Ascending aorta (tissue), 2 donors: ENCODE measurements at regions not wholly inside any gene's neighbourhood (a gene's known extent, or its start where the extent isn't known, plus 50 kb on each side); places are given as distances from the start of the nearest gene placed in this dataset.

Experiments used
- DNase-seq, 2 donors: peaks; one replicate each; pipeline ENCODE4 v3.0.0-alpha.2; 2019; ENCODE audit warnings: low spot score in 2 of 2
- H3K27ac ChIP-seq, 2 donors: fragments of 200-600 bp; sonication (generic); one replicate each; pipeline ENCODE4 v1.5.1; 2016 to 2017; ENCODE audit warnings: mild to moderate bottlenecking in 1 of 2
- H3K27me3 ChIP-seq: fragments of 200-600 bp; sonication (generic); one replicate; pipeline ENCODE4 v1.5.1; 2017
- H3K36me3 ChIP-seq, 2 donors: fragments of 200-600 bp; sonication (generic); one replicate each; pipeline ENCODE4 v1.5.1; 2016
- H3K4me1 ChIP-seq, 2 donors: fragments of 200-600 bp; sonication (generic); one replicate each; pipeline ENCODE4 v1.5.1; 2016 to 2017; ENCODE audit warnings: mild to moderate bottlenecking in 1 of 2
- H3K4me3 ChIP-seq, 2 donors: fragments of 200-600 bp; sonication (generic); one replicate each; pipeline ENCODE4 v1.5.1; 2016 to 2017; ENCODE audit warnings: mild to moderate bottlenecking in 1 of 2
- H3K9me3 ChIP-seq, 2 donors: fragments of 200-600 bp; sonication (generic); one replicate each; pipeline ENCODE4 v1.5.1; 2016
- CTCF ChIP-seq, 3 experiments: fragments of 200-600 bp in 2 of 3; fragments of 450-650 bp in 1 of 3; sonication (generic) in 2 of 3; IDR thresholded peaks; one replicate each; pipeline ENCODE4 v1.5.1; 2016 to 2019; ENCODE audit warnings: antibody characterized with exemption in 3 of 3, mild to moderate bottlenecking in 1 of 3, moderate library complexity in 1 of 3
- intact Hi-C: fragments of 100-400 bp; cut with DNase I; formaldehyde crosslinking; loops from one replicate; pipeline ENCODE4 v1.15.1; 2023

- no peak for TF ChIP-seq CTCF (IDR thresholded peaks at IDR 0.05)
- no peaks in the 10 kb centered on the region for H3K36me3 ChIP-seq
- H3K9me3 ChIP-seq, result no peaks in the 10 kb centered on the region
- intact Hi-C loops, result loop anchor here (10.0 kb wide), 1 partner anchor 191 kb away; the partner anchor contains the start of gene GCSH
- H3K27me3 ChIP-seq, result no peaks in the 10 kb centered on the region
- DNase-seq, result no peak
- no peak overlapping the region for H3K4me3 ChIP-seq
- H3K27ac ChIP-seq, result no peak overlapping the region
- peaks cover 9% of the 10 kb centered on the region in 2 donors for H3K4me1 ChIP-seq
Measured at GRCh38 chr16:80903616-80904015, 99.2 kb upstream of the CDYL2 start.

- DNase-seq, result no peak
- H3K27me3 ChIP-seq, result no peaks in the 10 kb centered on the region
- no peaks in the 10 kb centered on the region for H3K36me3 ChIP-seq
- no peaks in the 10 kb centered on the region for H3K9me3 ChIP-seq
- no peak for TF ChIP-seq CTCF (IDR thresholded peaks at IDR 0.05)
- H3K27ac ChIP-seq, result no peak overlapping the region
- H3K4me1 ChIP-seq, result peaks cover 9% of the 10 kb centered on the region in 2 donors
- H3K4me3 ChIP-seq, result no peak overlapping the region
- intact Hi-C loops, result loop anchor here (10.0 kb wide), 1 partner anchor 192 kb away; the partner anchor contains the start of gene GCSH
Measured at GRCh38 chr16:80902306-80903110, 98.1 kb upstream of the CDYL2 start.

GRCh38 chr16:80900593-80900954 is 96.2 kb upstream of the CDYL2 start:
- peak overlapping the region; percentile 76 to 77 for H3K27ac ChIP-seq
- TF ChIP-seq CTCF (IDR thresholded peaks at IDR 0.05), result no peak
- no peaks in the 10 kb centered on the region for H3K9me3 ChIP-seq
- H3K36me3 ChIP-seq, result no peaks in the 10 kb centered on the region
- peaks cover 9% of the 10 kb centered on the region in 2 donors for H3K4me1 ChIP-seq
- H3K27me3 ChIP-seq, result no peaks in the 10 kb centered on the region
- peak overlapping the region in 1 of 2 donors; percentile 38 for H3K4me3 ChIP-seq
- intact Hi-C loops, result loop anchor here (1.0 to 10.0 kb wide), 3 partner anchors 32 to 194 kb away; partner anchors contain the start of genes CENPN and GCSH
- no peak for DNase-seq

GRCh38 chr16:80899809-80900592 is 95.6 kb upstream of the CDYL2 start:
- Histone ChIP-seq H3K36me3 (no peaks in the 10 kb centered on the region), H3K27ac (peak overlapping the region; percentile 76 to 77), H3K9me3 (no peaks in the 10 kb centered on the region), H3K4me3 (peak overlapping the region in 1 of 2 donors; percentile 38), H3K4me1 (peaks cover 9% of the 10 kb centered on the region in 2 donors), H3K27me3 (no peaks in the 10 kb centered on the region)
- TF ChIP-seq CTCF (IDR thresholded peaks at IDR 0.05), result no peak
- intact Hi-C loops, result loop anchor here (1.0 to 10.0 kb wide), 3 partner anchors 32 to 195 kb away; partner anchors contain the start of genes CENPN and GCSH
- peak; percentile 77 to 96 for DNase-seq

- Histone ChIP-seq H3K36me3 (no peaks in the 10 kb centered on the region), H3K9me3 (no peaks in the 10 kb centered on the region), H3K4me3 (no peak overlapping the region), H3K27me3 (no peaks in the 10 kb centered on the region), H3K4me1 (peaks cover 9% of the 10 kb centered on the region in 2 donors), H3K27ac (no peak overlapping the region)
- TF ChIP-seq CTCF (IDR thresholded peaks at IDR 0.05), result no peak
- DNase-seq, result no peak
- intact Hi-C loops, result no loop called here
Measured at GRCh38 chr16:80896776-80897175, 92.4 kb upstream of the CDYL2 start.
